T1000 (cell line): ENCODE measurements at regions not wholly inside any gene's neighbourhood (a gene's known extent, or its start where the extent isn't known, plus 50 kb on each side); places are given as distances from the start of the nearest gene placed in this dataset.
A peak's percentile ranks its signal among the peaks of the same experiment; 100 is the strongest.
"Not testable (repeated sequence)": the region's sequence is repeated elsewhere in the genome, so short reads cannot be mapped to it uniquely, and the experiment has no call there.

Source experiments
- DNase-seq: peaks from one replicate; lab custom pipeline; 2025; ENCODE audit warnings: mixed read lengths; lab: John Stamatoyannopoulos, UW

- peak; percentile 15 for DNase-seq
These were observed 71.5 kb upstream of the DAAM1 start for GRCh38 chr14:59116984-59117415.

GRCh38 chr14:59117754-59118528 is 70.5 kb upstream of the DAAM1 start:
- DNase-seq: no peak

- no peak for DNase-seq
These were observed 67.5 kb upstream of the DAAM1 start for GRCh38 chr14:59120921-59121320.

- no peak for DNase-seq
These were observed 64.9 kb upstream of the DAAM1 start for GRCh38 chr14:59123531-59123930.

GRCh38 chr14:59123975-59124374 is 64.5 kb upstream of the DAAM1 start:
- no peak for DNase-seq

GRCh38 chr14:59125156-59125555 is 63.3 kb upstream of the DAAM1 start:
- DNase-seq: no peak

GRCh38 chr14:59126714-59127436 is 61.6 kb upstream of the DAAM1 start:
- DNase-seq: no peak

- no peak for DNase-seq
These were observed 61.1 kb upstream of the DAAM1 start for GRCh38 chr14:59127437-59127732.

- DNase-seq: no peak
These were observed 58.0 kb upstream of the DAAM1 start for GRCh38 chr14:59130462-59130861.

GRCh38 chr14:59131938-59132795 is 56.3 kb upstream of the DAAM1 start:
- DNase-seq: no peak

GRCh38 chr14:59132796-59133494 is 55.5 kb upstream of the DAAM1 start:
- no peak for DNase-seq

GRCh38 chr14:59133709-59134108 is 54.8 kb upstream of the DAAM1 start:
- no peak for DNase-seq

GRCh38 chr14:59134307-59134706 is 54.2 kb upstream of the DAAM1 start:
- DNase-seq: no peak

- DNase-seq: no peak
These were observed 51.2 kb upstream of the DAAM1 start for GRCh38 chr14:59137256-59137655.

GRCh38 chr14:59138576-59138975 is 49.9 kb upstream of the DAAM1 start:
- not testable (repeated sequence) for DNase-seq
